AG09319 (cell line): ENCODE measurements at regions not wholly inside any gene's neighbourhood (a gene's known extent, or its start where the extent isn't known, plus 50 kb on each side); places are given as distances from the start of the nearest gene placed in this dataset.

ENCODE experiments used
- DNase-seq: peaks from one replicate; pipeline ENCODE4 v3.0.0-alpha.2; 2010; ENCODE audit warnings: low read depth; ENCODE audit errors: extremely low read depth
- CTCF ChIP-seq: IDR thresholded peaks from 2 replicates; pipeline ENCODE4 v1.5.1; 2011; ENCODE audit warnings: low read depth, mild to moderate bottlenecking, inconsistent platforms, low read length, moderate library complexity

- no peak for DNase-seq
- TF ChIP-seq CTCF = no peak
These were observed 569.9 kb downstream of the ANKRD7 start for GRCh38 chr7:118794419-118794818.

DNA sequence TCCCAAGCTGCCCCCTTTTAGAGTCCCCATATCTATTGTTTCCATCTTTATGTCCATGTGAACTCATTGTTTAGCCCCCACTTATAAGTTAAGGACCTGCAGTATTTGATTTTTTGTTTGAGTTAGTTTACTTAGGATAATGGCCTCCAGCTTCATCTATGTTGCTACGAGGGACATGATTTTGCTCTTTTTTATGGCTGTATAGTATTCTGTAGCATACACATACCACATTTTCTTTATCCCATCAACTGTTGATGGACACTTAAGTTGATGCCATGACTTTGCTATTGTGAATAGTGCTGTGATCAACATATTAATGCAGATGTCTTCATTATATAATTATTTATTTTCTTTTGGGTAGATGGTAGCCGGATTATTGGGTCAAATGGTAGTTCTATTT is 576.9 kb downstream of the ANKRD7 start:
- TF ChIP-seq CTCF = no peak
- DNase-seq = no peak

- TF ChIP-seq CTCF = no peak
- DNase-seq = no peak
These were observed 578.2 kb downstream of the ANKRD7 start for GRCh38 chr7:118802726-118803125.

DNA sequence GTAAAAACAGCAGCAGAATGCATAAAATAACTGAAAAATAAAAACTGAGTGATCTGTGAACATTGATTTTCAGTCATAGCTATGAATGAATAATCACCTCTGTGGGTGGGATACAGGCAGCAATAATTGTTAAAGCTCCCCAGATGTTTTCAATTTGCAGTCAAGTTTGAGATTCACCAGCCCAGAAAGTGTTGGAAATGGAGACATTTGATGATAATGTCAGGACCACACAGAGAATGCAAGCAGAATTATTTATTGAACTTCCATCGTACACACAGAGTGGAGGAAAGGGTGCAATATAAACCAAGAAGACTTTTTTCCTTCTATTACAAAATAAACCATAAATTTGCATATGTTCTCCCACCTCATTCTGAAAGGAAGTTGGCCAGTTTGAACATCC is 601.7 kb downstream of the ANKRD7 start:
- TF ChIP-seq CTCF = no peak

DNA sequence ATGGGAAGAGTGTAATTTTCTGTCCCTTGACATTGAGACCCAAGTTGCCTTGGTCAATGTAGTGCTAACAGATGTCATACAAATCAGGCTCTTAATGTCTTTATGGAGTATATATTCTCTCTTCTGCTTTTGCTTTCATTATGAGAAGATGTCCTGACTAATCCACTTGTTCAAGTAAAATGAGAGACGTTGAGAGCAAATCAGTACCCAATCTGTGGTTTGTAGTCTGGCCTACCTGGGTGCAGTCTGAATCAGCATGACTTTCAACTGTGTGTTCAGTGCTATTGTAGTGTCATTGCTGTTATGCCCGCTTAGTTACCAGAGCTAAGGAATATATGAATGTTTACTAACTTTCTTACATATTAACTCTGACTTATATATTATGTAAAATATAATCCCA is 612.4 kb downstream of the ANKRD7 start:
- no peak for DNase-seq
- no peak for TF ChIP-seq CTCF

More for the DNA sequence above, 601.7 kb downstream of the ANKRD7 start:
- DNase-seq = no peak

DNA sequence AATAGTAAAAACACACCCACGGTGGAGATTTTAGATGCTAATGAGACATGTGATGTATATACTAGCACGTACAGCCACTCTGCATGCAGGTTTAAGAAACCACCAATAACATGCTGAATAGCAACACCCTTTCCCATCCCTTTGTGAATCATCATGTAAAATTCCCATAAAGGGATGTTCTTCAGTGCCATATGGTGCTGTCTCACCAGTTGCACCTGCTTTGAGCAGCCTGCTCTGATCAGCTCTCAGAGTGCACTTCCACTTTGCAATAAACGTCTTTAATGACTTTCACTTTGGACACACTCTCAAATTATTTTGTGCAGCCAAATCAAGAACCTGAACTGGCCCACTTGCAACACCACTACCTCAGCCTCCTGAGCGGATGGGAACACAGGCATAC is 615.0 kb downstream of the ANKRD7 start:
- no peak for TF ChIP-seq CTCF
- no peak for DNase-seq

DNA sequence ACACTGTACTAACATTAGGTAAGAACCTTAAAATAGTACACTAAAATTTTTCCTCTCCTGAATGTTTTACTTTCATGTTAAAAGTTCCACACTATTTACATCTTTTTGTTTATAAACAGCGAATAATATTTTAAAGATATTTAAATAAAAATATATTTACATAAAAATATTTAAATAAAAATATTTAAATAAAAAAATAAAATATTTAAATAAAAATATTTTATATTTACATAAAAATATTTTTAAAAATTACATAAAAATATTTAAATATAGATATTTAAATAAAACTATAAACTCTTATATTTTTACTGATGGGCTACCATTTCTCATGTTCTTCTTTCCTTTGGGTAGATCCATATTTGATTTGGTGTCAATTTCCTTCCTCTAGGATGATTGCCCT is 619.0 kb downstream of the ANKRD7 start:
- no peak for TF ChIP-seq CTCF
- no peak for DNase-seq
